ENCODE measurements at regions not wholly inside any gene's neighbourhood (a gene's known extent, or its start where the extent isn't known, plus 50 kb on each side); places are given as distances from the start of the nearest gene placed in this dataset.

DNA sequence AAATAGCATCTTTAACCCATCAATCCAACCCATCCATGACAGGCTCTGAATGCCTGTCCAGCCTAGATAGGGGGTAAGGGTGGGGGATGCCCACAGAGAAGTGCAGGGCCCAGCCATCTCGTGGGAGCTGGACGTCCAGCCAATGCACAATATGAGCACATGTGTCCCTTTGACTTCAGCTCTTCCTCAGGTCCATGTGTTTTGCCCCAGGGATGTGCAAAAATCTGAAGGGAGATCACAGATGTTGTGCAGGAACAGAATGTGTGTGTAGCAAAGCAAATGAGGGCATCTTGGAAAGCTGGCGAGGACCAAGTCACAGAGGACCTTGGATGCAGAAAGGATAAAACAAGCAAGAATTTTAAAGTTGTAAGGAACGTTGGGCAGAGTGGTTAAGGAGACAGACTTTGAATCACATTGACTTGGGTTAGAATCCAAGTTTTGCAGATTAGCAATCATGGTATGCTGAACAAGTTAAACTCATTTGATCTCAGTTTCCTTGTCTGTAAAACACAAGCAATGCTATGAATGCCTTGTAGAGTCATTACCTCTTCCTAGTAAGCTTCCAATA, 104.5 kb downstream of the TTC32 start:
- TF ChIP-seq, protein P1, sequence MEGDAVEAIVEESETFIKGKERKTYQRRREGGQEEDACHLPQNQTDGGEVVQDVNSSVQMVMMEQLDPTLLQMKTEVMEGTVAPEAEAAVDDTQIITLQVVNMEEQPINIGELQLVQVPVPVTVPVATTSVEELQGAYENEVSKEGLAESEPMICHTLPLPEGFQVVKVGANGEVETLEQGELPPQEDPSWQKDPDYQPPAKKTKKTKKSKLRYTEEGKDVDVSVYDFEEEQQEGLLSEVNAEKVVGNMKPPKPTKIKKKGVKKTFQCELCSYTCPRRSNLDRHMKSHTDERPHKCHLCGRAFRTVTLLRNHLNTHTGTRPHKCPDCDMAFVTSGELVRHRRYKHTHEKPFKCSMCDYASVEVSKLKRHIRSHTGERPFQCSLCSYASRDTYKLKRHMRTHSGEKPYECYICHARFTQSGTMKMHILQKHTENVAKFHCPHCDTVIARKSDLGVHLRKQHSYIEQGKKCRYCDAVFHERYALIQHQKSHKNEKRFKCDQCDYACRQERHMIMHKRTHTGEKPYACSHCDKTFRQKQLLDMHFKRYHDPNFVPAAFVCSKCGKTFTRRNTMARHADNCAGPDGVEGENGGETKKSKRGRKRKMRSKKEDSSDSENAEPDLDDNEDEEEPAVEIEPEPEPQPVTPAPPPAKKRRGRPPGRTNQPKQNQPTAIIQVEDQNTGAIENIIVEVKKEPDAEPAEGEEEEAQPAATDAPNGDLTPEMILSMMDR (IDR thresholded peaks at IDR 0.05; ENCODE audit: extremely low read depth, missing control alignments): no peak
- DNase-seq (ENCODE audit: low spot score): no peak

DNA sequence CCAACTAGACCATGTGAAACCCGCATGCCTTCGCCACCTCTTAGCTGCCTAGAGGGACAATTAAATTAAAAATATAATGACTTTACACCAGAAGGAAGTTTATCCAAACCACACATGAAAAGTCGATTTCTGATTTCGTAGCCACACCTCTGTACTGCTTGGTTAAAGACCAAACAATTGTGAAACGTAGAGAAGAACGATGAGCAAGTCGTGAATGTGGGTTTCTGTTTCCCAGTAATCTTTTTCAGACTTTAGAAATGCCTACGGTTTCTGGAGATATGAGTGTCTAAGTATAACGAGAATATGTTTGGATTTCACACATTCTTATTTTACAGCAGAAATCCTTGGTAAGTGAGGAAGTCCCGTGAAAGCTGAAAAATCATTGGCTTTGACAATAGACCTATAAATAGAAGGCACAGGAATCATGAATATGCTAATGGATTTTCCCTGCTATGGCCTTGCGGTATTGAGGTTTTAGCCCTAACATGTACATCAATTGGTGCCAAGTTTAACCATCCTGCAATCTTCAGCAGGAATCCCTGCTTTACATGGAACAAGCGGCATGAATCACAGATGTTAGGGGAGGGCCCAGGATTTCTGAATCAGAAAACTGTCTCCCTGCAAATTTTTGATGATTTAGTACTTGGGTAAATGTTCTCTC, 105.6 kb downstream of the TTC32 start:
- TF ChIP-seq, protein P1 (IDR thresholded peaks at IDR 0.05; ENCODE audit: extremely low read depth, missing control alignments): no peak
- DNase-seq (ENCODE audit: low spot score): no peak

DNA sequence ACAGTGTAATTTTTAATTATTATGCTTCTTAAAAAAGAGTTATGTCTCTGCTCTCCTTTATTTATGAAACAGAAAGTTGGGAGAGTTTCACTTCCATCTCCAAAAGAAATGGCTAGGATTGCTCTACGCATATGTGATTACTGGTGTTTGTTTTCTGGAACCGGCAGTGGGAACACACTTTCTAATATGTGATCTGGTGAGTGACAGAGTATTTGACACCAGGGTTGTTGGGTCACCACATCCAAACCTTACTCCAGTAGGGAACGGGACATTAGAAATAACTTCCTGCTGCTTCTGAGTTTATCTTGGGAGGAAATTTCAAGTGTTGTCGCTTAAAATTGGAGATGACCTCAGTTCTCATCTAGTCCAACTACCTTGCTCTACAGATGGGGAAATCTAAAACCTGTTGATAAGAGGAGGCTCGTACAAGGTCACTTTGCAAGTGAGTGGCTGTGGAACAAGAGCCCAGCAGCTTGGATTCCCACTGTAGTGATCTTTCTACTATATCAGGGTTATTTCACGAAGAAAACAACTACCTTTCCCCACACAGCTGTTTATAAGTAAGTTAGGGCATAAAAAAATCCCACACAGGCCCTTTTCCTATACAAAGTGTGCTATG, 108.5 kb downstream of the TTC32 start:
- no peak for DNase-seq (ENCODE audit: low spot score)
- TF ChIP-seq, protein P1 (IDR thresholded peaks at IDR 0.05; ENCODE audit: extremely low read depth, missing control alignments): no peak

DNA sequence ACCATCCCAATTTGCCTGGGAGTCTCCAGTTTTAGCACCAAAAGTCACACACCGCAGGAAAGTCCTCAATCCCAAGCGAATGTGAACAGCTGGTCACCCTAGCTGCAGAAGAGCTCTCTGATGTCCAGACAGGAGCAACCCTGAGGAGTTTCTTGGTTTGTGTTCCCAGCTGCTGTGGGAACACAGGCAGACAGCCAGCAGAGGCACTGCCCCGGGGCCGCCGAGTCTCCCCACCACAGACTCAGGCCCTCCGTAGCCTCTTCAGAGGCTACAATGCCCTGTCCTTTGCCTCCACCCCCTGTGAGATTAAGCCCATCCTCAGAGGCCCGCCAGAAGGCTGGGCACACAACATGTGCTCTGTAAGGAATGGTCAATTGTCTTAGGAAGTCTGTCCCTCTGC, 111.5 kb downstream of the TTC32 start:
- no peak for DNase-seq (ENCODE audit: low spot score)
- TF ChIP-seq, protein P1 (IDR thresholded peaks at IDR 0.05; ENCODE audit: extremely low read depth, missing control alignments): no peak

DNA sequence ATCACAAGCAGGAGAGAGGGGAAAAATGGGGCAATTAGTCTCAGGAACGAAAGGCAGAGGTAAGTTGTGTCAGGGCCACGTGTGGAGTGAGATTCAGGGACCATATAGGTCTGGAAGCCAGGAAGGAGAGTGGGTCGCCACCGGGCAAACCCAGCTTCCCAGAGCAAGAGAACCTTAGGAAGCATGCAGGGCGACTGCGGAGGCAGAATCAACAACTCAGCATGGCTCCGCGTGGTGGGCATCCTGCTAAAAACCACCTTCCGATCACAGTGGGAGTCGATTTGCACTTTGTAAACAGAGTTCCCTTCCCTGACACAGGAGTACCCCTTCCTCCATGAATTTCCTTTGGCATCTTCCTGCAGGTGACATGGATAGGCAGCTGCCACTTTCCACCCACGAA, 114.6 kb downstream of the TTC32 start:
- TF ChIP-seq, protein P1 (IDR thresholded peaks at IDR 0.05; ENCODE audit: extremely low read depth, missing control alignments): no peak
- no peak for DNase-seq (ENCODE audit: low spot score)

DNA sequence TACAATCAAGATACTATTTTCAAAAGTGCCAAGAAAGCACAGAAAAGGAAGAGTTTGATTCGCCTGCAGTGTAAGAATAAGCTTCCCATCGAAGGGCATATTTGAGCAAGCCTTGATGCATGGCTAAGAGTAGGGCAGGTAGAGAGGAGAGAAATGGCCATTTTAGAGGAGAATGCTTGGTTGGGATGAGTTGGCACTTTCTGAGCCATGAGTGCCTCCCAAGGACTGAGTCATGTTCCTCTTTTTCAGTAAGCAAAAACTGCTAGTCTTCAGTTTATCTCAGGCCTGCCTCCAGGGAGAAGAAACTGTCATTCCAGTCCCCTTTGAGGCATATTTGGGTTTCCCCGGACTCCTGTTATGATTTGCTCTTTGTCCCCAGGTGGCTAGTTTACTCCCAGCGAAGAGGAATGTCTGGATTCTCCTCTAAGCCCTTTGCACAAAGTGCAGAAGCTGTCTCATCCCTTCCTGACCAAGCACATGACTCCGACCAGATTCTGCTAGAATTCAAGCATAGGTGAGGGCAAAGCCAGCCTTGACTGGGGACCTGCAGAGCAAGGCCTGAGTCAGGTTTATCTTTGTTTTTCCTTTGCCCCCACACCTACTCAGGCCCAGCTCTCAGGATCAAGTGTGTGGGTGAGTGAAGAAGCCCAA, 115.2 kb downstream of the TTC32 start:
- TF ChIP-seq, protein P1 (IDR thresholded peaks at IDR 0.05; ENCODE audit: extremely low read depth, missing control alignments): no peak
- DNase-seq (ENCODE audit: low spot score): no peak

DNA sequence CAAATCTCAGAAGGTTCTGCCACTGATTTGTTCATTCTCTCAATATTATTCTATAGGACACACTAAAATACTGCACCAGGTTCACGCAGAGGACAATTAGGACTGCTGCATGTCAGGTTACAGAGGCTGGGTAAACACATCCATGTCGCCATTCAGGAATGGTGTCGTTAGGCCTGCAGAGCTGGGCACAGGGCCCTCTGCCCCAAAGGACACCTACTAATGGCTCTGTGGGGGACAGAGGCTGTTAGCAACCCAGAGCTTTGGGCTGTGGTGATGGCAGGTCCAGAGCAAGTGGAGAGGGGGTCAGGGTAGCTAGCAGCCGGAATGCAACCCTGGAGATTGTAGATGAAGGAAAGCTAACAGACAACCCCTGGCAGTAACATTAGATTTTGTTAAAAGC, 115.9 kb downstream of the TTC32 start:
- TF ChIP-seq, protein P1 (IDR thresholded peaks at IDR 0.05; ENCODE audit: extremely low read depth, missing control alignments): no peak

More for the DNA sequence above, 115.9 kb downstream of the TTC32 start:
- DNase-seq (ENCODE audit: low spot score): no peak

Data from GM20000 (cell line).